GM12873 (cell line): ENCODE measurements at regions not wholly inside any gene's neighbourhood (a gene's known extent, or its start where the extent isn't known, plus 50 kb on each side); places are given as distances from the start of the nearest gene placed in this dataset.

Experiments used
- CTCF ChIP-seq: IDR thresholded peaks from 2 replicates; pipeline ENCODE4 v1.5.1; 2012; ENCODE audit warnings: low read depth, mild to moderate bottlenecking, moderate library complexity, low read length, control low read depth; ENCODE audit not compliant: insufficient read depth; ENCODE audit errors: missing control alignments

GRCh38 chr2:187715590-187715989 lies 161.4 kb upstream of the TFPI start:
- no peak for TF ChIP-seq CTCF

- no peak for TF ChIP-seq CTCF
These were observed 162.1 kb upstream of the TFPI start for GRCh38 chr2:187716301-187716700.

- TF ChIP-seq CTCF = no peak
These were observed 163.9 kb upstream of the TFPI start for GRCh38 chr2:187718092-187718491.

GRCh38 chr2:187719510-187719909 lies 165.3 kb upstream of the TFPI start:
- no peak for TF ChIP-seq CTCF

- TF ChIP-seq CTCF = no peak
These were observed 194.7 kb upstream of the TFPI start for GRCh38 chr2:187748958-187749357.

GRCh38 chr2:187749804-187750431 lies 195.7 kb upstream of the TFPI start:
- no peak for TF ChIP-seq CTCF

- TF ChIP-seq CTCF = no peak
These were observed 214.8 kb upstream of the TFPI start for GRCh38 chr2:187768995-187769394.
